Endothelial cell (in vitro differentiated cells): ENCODE measurements at regions not wholly inside any gene's neighbourhood (a gene's known extent, or its start where the extent isn't known, plus 50 kb on each side); places are given as distances from the start of the nearest gene placed in this dataset.
"Not testable (repeated sequence)": the region's sequence is repeated elsewhere in the genome, so short reads cannot be mapped to it uniquely, and the experiment has no call there.

ENCODE experiments used
- DNase-seq: peaks from one replicate; pipeline ENCODE4 v3.0.0; 2021; ENCODE audit warnings: low spot score
- H3K27ac Mint-ChIP-seq: one replicate; pipeline ENCODE4 v1.8.0; 2021; ENCODE audit warnings: mixed read lengths, inconsistent platforms; ENCODE audit not compliant: unreplicated experiment
- H3K27me3 Mint-ChIP-seq: one replicate; pipeline ENCODE4 v1.8.0; 2021; ENCODE audit warnings: mild to moderate bottlenecking, moderate library complexity, mixed read lengths, inconsistent platforms; ENCODE audit not compliant: unreplicated experiment
- H3K36me3 Mint-ChIP-seq: one replicate; pipeline ENCODE4 v1.8.0; 2021; ENCODE audit warnings: mild to moderate bottlenecking, low read depth, mixed read lengths, inconsistent platforms; ENCODE audit not compliant: unreplicated experiment
- H3K4me1 Mint-ChIP-seq: one replicate; pipeline ENCODE4 v1.8.0; 2021; ENCODE audit warnings: mild to moderate bottlenecking, mixed read lengths, inconsistent platforms; ENCODE audit not compliant: unreplicated experiment
- H3K4me3 Mint-ChIP-seq: one replicate; pipeline ENCODE4 v1.8.0; 2021; ENCODE audit warnings: mild to moderate bottlenecking, mixed read lengths, inconsistent platforms; ENCODE audit not compliant: unreplicated experiment
- H3K9me3 Mint-ChIP-seq: one replicate; pipeline ENCODE4 v1.8.0; 2021; ENCODE audit warnings: mixed read lengths, inconsistent platforms; ENCODE audit not compliant: unreplicated experiment
- CTCF ChIP-seq: fragments of 200-600 bp; sonication (generic); IDR thresholded peaks from one replicate; pipeline ENCODE4 v1.5.0; 2021; ENCODE audit warnings: antibody characterized with exemption; ENCODE audit not compliant: unreplicated experiment

DNA sequence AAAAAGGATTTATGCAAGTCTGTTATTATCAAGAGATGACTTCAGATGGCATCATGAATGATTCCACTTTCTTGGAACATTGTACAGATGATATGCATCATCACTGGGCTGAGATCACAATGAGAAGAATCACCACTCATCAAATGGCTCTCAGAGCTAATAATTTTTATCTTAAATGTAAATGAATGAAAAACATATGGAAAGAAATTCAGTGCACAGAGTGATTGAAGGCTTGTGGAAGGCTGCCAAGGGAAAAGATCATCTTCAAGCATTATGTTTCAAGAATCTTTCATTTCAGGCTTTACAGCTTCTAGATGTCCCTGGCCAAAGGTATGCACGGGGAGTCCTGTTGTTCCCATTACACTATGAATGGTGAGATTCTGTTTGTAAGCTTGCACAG is 955.7 kb downstream of the TTLL7 start:
- no peak overlapping the region for H3K4me3 Mint-ChIP-seq
- H3K4me1 Mint-ChIP-seq = no peaks in the 10 kb centered on the region
- no peak overlapping the region for H3K27ac Mint-ChIP-seq
- no peaks in the 10 kb centered on the region for H3K27me3 Mint-ChIP-seq
- no peaks in the 10 kb centered on the region for H3K9me3 Mint-ChIP-seq
- no peaks in the 10 kb centered on the region for H3K36me3 Mint-ChIP-seq
- no peak for TF ChIP-seq CTCF
- no peak for DNase-seq

DNA sequence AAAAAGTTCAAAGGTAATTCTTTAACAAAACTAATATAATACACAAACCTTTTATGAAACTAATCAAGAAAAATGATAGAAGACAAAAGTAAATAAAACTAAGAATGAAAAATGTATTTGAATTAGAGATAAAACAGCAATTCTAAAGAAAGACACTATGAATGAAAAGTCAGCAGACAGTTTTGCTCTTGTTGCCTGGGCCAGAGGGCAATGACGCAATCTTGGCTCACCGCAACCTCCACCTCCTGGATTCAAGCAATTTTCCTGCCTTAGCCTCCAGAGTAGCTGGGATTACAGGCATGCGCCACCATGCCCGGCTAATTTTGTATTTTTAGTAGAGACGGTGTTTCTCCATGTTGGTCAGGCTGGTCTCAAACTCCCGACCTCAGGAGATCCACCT is 959.8 kb downstream of the TTLL7 start:
- DNase-seq, H3K4me1 Mint-ChIP-seq, H3K4me3 Mint-ChIP-seq, H3K27me3 Mint-ChIP-seq, H3K36me3 Mint-ChIP-seq, H3K9me3 Mint-ChIP-seq, H3K27ac Mint-ChIP-seq: not testable (repeated sequence)

- no peak for TF ChIP-seq CTCF
- H3K9me3 Mint-ChIP-seq = no peaks in the 10 kb centered on the region
- no peak overlapping the region for H3K4me3 Mint-ChIP-seq
- H3K27me3 Mint-ChIP-seq = peaks cover 2% of the 10 kb centered on the region
- DNase-seq = no peak
- no peaks in the 10 kb centered on the region for H3K36me3 Mint-ChIP-seq
- H3K27ac Mint-ChIP-seq = no peak overlapping the region
- H3K4me1 Mint-ChIP-seq = no peaks in the 10 kb centered on the region
Observed at GRCh38 chr1:83034851-83035250, 964.1 kb downstream of the TTLL7 start.

GRCh38 chr1:83033682-83034081 is 965.2 kb downstream of the TTLL7 start:
- no peaks in the 10 kb centered on the region for H3K36me3 Mint-ChIP-seq
- DNase-seq = no peak
- no peaks in the 10 kb centered on the region for H3K9me3 Mint-ChIP-seq
- no peak overlapping the region for H3K4me3 Mint-ChIP-seq
- no peak for TF ChIP-seq CTCF
- peaks cover 2% of the 10 kb centered on the region for H3K27me3 Mint-ChIP-seq
- H3K4me1 Mint-ChIP-seq = no peaks in the 10 kb centered on the region
- H3K27ac Mint-ChIP-seq = no peak overlapping the region

DNA sequence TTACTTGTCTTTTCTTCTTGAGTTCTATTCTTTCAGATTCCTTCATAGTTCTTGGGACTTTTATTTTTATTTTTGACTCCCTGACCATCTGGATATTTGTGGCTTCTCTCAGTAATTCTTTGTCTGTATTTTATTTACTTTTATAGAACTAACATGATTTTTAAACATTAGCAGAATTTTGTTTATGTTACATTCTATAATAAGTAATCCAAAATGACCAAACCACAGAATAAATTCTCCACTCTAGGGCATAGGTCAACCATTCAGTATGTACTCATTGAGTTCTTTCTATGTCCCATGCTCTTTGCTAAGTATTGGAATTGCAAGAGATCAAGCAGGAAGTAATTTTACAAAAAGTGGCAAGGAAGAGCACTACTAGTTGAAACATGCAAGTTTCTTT is 969.0 kb downstream of the TTLL7 start:
- Mint-ChIP-seq H3K9me3 (no peaks in the 10 kb centered on the region), H3K27ac (no peak overlapping the region)

More for the DNA sequence above, 969.0 kb downstream of the TTLL7 start:
- H3K4me1 Mint-ChIP-seq = peaks cover 5% of the 10 kb centered on the region
- H3K4me3 Mint-ChIP-seq = no peak overlapping the region
- no peak for DNase-seq
- no peaks in the 10 kb centered on the region for H3K36me3 Mint-ChIP-seq
- no peak for TF ChIP-seq CTCF
- H3K27me3 Mint-ChIP-seq = peaks cover 2% of the 10 kb centered on the region
